COLO668 (cell line): ENCODE measurements at regions not wholly inside any gene's neighbourhood (a gene's known extent, or its start where the extent isn't known, plus 50 kb on each side); places are given as distances from the start of the nearest gene placed in this dataset.
"Not testable (repeated sequence)": the region's sequence is repeated elsewhere in the genome, so short reads cannot be mapped to it uniquely, and the experiment has no call there.

ENCODE experiments used
- DNase-seq: peaks from one replicate; lab custom pipeline; 2025; ENCODE audit not compliant: unreplicated experiment; lab: John Stamatoyannopoulos, UW

DNA sequence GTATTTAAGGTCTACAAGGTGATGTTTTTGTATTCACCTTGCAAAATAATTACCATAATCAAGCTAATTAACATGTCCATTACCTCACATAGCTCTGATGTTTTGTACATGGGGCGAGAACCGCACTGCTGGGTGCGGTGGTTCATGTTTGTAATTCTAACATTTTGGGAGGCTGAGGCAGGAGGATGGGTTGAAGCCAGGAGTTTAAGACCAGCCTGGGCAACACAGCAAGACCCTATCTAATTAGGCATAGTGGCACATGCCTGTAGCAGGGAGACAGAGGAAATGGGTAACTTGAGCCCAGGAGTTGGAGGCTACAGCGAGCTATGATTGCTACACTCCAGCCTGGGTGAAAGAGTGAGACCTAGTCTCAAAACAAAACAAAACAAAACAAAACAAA lies 248.2 kb upstream of the NSMCE3 start:
- DNase-seq = no peak

DNA sequence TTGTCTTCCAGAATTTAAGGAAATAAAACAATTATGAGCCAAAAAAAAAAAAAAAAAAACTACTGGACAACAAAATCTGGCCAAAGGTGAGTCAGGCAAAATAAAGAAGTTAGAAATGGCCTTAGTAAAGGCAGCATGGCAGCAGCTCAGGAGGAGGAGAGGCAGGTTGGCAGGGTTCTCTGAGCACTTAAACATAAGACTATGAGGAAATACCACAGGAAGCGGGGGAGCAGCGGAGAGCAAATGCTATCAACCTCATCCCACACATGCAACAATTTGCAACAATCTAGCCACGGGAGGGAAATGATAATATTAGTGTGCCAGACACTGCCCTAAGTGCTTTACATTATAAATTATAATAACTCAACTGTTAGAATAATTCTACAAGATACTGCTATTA lies 247.3 kb upstream of the NSMCE3 start:
- DNase-seq = no peak

DNA sequence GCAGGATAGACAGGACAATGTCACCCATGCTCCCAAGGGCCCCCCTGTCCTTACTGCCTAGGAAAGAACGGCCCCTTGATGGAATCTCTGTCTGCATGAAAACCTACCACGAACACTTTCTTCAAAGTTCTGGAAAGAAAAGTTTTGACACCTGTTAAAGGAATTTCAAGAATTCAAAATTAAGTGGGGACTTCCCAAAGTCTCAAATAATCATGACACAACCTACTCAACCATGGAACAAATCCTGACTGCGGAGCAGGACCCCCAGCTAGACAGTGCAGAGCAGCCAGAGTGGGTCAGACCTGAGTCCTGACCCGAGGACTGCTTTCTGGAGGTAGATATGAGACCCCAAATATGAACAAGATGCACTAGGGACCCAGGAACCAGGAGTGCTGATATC lies 245.3 kb upstream of the NSMCE3 start:
- DNase-seq = no peak

DNA sequence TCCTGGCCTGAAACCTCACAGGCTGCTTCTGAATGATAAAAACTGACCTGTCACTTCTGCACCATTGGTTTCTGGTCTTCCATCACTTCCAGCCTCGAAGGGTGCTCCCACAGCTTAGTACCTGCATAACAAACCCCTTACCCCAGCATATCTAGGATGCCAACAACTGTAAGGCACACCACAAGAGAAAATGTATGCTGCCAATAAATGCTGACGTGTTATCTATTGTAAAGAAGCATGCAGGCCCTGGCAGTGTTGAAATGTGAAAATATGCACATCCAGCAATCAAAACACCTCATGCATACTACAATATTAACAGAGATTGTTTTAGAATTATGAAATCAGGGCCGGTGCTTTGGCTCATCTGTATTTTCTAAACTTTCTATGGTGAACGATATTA lies 242.0 kb upstream of the NSMCE3 start:
- DNase-seq = no peak

DNA sequence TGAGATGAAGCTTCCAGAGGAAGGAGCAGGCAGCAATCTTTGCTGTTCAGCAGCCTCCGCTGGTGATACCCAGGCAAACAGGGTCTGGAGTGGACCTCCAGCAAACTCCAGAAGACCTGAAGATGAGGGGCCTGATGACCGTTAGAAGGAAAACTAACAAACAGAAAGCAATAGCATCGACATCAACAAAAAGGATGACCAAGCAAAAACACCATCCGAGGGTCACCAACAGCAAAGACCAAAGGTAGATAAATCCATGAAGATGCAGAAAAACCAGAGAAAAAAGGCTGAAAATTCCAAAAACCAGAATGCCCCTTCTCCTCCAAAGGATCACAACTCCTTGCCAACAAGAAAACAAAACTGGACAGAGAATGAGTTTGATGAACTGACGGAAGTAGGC lies 235.9 kb upstream of the NSMCE3 start:
- not testable (repeated sequence) for DNase-seq

DNA sequence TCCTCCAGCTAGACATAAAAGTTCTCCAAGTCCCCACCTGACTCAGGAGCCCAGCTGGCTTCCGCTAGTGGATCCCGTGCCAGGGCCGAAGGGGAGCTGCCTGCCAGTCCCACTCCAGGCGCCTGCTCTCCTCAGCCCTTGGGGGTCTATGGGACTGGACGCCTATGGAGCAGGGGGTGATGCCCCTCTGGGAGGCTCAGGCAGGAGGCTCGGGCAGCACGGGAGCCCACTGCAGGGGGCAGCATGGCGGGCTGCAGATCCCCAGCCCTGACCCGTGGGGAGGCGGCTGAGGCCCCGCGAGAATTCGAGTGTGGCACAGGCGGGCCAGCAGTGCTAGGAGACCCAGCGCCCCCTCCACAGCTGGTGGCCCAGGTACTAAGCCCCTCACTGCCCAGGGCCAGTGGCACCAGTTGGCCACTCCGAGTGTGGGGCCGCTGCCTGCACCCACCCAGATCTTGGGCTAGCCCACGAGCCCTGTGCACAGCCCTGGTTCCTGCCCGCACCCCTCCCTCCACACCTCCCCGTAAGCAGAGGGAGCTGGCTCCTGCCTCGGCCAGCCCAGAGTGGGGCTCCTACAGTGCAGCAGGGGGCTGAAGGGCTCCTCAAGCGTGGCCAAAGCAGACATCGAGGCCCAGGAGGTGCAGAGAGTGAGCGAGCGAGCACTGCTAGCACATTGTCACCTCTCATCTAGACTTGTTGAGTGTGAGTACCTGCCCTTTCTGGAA lies 221.3 kb upstream of the NSMCE3 start:
- DNase-seq = no peak

DNA sequence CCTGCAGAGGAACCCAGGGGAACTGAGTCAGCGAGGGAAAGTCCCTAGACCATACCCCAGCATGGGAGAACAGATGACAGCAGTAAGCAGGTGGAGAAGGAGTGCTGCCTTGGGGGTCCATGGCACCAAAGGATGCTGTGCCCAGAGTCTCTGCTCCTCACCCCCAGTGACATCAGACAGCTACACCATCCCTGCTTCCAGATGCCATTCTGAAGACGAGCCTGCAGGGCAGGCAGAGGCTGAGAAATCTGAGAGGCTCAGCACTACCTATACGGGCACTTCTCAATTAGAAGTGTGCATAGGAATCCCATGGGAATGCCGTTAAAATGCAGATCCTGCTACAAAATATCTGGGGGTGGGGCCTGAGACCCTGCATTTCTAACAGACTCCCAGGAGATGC lies 211.3 kb upstream of the NSMCE3 start:
- DNase-seq = no peak

DNA sequence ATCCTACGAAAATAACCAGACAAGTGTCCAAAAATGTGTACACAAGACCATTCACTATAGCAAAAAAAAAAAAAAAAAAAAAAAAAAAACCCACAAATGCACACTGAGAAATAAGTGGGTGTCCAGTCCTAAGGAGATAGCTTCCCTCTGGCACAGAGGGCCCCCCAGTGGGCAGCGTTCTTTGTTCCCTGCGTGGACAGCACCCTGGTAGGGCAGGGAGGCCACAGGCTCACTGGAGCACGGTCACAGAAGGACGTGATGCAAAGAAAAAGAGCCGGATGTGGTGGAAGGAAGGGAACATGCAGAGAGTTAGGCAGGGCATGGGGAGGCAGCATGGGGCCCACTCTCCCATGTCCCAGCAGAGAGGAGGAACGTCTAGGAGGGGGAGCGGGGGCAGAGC lies 210.7 kb upstream of the NSMCE3 start:
- no peak for DNase-seq

DNA sequence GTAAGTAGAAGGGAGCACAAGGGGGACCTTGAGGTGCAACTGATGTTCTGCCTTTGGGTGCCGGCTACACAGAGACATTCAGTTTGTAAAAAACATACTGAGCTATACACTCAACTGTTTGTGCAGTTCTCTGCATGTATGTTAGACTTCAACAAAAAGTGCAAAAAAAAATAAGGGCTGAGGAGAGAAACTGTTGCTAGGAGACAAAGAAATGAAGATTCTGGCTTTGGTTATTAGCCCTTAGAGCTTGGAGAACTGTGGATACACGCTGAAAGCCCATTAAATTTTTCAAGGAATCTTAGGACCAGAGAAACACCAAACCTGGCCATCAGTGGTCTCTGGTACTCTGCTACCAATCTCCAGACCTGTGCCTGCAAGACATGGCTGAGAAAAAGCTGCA lies 207.6 kb upstream of the NSMCE3 start:
- no peak for DNase-seq

DNA sequence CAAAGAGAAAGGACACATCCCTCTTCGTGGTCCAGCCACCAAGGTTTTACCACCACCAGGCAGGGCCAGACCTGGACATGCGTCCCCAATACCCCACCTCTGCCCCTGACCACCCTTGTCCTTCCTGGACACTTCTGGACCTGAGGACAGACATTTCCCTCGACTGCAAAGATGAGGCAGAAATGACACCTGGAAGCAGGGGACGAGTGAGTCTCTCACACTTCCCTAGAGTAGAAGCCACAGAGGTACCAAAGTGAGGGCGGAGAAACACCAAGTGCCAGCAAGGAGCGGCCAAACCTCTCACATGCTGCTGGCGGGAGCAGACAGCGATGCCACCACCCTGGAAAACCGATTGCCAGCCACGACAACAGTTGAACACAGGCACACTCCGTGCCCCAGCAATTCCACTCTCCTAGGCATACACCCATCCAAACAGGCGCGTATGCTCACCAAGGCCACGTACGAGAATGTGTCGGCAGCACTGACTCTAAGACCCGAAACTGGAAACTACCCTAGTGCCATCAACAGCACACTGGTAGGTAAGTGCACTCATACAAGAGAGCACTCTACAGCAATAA lies 207.0 kb upstream of the NSMCE3 start:
- DNase-seq = no peak

DNA sequence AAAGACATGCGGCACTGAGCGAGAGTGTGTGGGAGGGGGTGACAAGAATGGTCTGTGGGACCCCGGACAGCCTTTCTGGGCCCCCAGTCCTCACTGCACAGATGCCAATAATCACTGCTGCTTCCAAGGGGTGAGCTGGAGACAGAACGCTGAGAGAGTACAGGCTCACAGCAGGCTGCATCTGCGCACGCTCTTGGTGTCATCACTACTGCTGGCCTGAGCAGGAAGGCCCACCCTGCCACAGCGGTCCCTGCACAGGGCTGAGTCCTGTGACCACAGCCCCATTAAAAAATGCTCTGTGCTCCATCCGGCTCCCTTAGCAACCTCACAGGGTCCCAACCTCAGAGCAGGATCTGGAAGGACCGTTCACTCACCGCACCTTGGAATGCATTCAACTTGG lies 205.5 kb upstream of the NSMCE3 start:
- no peak for DNase-seq

DNA sequence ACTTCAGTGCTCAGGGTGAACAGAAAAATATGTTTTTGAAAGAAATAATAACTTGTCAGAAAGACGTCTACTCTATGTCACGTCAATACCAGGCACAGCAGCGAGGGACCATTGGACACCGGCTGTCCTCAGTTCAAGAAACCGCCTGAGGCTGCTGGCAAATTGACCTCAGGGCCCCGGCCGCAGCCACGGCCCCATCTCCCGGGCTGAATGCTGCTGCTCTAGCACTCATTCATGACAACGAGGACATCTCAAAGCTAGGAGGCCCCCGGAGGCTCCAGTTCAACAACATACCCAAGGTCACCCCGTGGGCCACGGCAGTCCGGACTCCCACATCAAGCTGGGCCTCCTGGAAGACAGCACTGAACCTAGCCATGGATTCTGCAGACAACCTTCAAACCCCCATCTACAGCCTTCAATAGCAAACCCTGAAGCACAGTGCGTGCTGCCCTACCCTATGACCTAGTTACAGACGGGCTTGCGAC lies 204.0 kb upstream of the NSMCE3 start:
- no peak for DNase-seq

DNA sequence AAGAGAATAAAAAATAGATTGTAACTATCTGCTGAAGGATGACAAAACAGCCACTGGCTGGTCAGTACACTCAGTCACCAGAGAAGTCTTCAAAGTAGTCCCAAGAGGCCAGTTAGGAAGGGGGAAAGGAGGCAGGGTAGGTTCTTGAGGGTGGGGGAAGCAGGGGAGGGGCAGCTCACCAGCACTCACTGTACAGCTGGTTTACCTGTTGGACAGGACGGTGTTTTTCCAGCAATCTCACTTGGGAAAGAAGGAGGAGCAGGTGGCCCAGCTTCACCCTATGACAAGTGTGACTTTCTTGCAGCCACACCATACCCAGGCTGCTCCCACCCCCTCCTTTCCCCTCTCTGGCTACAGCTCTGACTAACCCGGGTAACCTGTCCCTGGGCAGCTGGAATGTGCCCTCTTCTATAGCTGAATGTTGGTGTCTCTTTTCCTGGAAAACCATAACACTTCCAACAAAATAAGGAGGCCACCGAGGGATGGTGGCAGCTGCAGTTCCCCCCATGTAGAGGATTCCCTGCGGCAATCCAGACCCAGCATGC lies 203.4 kb upstream of the NSMCE3 start:
- no peak for DNase-seq

DNA sequence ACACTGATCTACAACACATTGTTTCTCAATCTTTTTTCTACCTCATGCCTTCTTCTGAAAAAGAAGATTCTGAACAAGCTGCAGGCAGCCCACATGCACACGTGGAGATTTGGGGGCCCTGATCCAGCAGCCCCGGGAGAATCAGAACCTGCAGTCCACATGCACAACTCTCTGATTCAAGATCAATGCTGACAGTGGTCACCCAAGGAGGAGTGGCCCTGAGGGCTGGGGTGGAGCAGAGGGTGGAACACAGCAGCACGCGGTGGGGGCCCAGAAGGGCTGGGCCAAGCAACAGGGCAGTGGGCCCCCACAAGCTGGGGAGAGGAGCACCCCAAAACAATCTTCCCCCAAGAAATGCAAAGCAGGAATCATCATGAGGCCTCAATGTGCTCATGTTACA lies 202.1 kb upstream of the NSMCE3 start:
- no peak for DNase-seq

DNA sequence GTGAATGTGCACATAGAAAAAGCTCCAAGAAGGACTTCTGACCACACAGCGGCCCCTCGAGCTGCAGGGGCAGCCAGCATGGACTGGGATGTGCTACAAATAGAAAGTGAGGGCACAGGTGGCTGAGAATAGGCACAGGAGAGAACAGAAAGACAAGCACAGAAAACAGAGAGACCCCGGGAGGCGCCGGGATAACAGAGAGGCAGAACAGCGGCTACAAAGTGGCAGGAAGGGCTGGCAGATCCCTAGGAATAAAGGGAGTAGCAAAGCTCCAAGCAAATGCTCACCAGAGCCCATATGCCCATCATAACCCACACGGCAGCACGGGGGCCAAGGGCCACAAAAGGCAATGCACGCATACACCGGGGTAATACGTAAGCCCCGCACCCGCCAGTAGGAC lies 201.7 kb upstream of the NSMCE3 start:
- DNase-seq = no peak

DNA sequence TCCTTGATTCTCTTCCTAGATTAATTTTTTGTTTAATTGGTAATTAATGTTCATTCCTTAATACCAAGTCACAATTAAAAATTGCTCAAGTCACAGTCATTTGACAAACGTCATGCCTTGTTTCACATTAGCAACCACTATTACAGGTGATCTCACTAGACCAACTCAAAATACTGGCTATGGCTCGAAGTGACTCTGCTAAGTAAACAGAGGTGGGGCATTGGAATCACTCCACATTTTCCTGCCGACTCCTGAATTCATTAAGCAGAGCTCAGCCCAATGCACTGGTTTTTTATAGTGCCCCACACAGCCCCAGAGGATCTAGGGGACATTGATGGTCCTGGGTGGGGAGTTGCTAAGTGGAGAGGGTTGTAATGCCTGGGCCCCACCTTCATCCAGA lies 201.2 kb upstream of the NSMCE3 start:
- DNase-seq = peak; percentile 38

DNA sequence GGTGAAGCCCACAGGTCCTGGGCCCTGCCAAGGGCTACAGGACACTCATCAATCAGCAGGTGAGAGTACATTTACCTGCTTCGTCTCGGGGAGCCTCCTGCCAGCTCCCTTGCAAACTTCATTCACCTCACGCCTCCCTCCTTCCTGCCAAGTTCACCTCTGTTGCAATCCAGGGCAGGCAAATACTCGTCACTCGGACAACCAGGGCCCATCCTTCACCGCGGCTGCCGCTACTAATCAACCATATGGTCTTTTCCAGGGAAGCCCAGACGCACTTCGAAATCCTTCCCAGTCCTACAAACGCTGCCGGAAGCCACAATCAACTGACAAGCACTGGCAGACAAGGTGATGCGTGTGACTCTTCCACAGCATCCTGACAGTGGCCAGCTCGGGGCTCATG lies 200.7 kb upstream of the NSMCE3 start:
- DNase-seq = peak; percentile 27

DNA sequence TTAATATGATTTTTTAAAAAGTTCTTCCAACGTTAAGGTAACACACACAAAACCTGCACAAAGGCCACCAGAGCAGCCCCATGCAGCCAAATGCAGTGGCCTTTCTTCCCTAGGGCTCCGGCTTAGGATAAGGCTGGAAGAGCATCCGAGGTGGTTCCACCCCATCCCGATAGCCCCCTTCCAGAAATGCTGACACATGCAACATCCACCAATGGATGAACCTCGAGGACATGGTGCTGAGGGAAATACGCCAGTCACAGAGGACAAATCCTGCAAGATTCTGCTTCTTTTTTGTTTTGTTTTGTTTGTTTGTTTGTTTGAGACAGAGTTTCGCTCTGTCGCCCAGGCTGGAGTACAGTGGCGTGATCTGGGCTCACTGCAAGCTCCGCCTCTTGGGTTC lies 199.3 kb upstream of the NSMCE3 start:
- DNase-seq = no peak

DNA sequence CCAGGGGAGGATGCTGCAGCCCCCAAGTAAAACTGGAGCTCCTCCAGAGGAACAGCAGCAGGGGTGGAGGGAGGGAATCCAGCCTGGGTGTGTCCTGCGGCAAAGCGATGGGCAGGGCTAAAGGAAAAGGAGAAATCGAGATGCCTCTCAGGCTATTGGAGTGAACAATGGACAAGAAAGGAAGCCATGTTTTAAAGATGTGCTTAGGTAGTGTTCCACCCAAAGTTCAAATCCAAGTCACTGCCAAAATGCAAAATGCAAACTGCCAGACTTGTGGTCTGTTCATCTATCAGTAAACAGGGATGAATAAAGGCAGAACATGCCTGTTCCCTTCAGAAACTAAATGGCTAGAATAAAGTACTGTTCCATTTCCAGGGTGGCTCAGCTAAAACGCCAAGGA lies 197.5 kb upstream of the NSMCE3 start:
- no peak for DNase-seq

DNA sequence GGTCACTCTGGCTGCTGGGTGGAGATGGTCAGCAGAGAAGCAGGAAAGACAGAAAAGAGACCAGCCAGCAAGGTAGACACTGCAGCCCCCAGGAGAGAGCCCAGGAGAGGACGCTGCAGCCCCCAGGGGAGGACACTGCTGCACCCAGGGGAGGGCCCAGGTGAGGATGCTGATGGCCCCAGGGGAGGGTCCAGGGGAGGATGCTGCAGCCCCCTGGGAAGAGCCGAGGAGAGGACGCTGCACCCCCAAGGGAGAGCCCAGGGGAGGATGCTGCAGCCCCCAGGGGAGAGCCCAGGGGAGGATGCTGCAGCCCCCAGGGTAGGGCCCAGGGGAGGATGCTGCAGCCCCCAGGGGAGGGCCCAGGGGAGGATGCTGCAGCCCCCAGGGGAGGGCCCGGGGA lies 196.7 kb upstream of the NSMCE3 start:
- no peak for DNase-seq

DNA sequence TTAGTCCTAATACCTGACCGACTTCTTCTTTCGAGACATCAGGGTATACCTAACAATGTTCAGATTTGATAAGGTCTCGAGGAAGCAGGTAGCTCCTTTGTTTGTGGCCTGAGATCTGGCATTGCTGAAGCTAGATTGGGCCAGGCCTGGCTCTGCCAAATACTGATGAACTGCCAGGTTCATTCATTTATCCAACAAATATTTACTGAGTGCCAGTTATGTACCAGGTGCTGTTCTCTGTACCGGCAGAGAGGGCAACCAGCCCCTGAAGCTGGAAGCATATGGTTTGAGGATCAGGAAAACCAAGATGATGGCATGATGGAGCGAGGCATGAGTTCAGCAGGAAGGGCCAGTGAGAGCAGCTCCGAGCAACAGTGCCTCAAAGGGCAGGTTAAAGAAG lies 196.2 kb upstream of the NSMCE3 start:
- DNase-seq = no peak

DNA sequence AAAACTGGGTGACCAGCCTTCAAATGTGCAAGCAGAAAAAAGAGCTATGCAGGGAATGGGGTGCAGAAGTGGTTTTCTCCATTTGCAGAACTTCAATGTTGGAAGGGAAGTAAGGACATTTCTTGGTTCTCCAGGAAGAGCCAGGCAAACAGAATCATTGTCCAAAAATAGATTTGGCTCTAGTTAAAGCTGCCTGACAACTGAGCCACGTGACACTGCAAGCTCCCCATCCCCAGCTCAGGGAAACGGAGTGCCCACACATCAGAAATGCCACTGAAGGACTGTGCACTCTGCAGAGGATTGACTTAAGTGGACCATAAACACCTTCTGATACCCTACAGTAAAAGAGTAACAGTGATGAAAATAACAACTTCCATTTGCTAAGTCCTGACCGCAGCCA lies 195.6 kb upstream of the NSMCE3 start:
- DNase-seq = no peak

DNA sequence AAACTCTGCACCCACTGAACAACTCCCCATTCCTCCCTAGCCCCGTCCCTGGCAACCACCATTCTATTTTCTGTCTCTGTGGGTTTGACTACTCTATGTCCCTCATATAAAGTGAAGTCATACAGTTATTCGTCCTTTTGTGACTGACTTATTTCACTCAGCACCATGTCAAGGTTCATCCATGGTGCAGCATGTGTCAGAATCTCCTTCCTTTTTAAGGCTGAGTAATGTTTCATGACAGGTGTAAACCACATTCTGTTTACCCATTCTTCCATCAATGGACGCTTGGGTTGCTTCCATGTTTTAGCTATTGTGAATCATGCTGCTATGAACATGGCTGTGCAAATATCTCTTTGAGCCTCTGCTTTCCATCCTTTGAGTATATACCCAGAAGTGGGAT lies 192.3 kb upstream of the NSMCE3 start:
- DNase-seq = no peak
